T-helper 1 cell treated with Interleukin-12 subunit alpha and Interleukin-12 subunit beta and Interleukin-4 antibody, amounts not matched to agents 30 μg/mL and 1 μg/mL, for 36 hours (primary cell): ENCODE measurements at regions not wholly inside any gene's neighbourhood (a gene's known extent, or its start where the extent isn't known, plus 50 kb on each side); places are given as distances from the start of the nearest gene placed in this dataset.

Experiments used
- H3K27ac Mint-ChIP-seq: one replicate; pipeline ENCODE4 v1.8.0; 2021; ENCODE audit warnings: mild to moderate bottlenecking, mixed read lengths
- H3K27me3 Mint-ChIP-seq: one replicate; pipeline ENCODE4 v1.8.0; 2021; ENCODE audit warnings: low read depth, mixed read lengths
- H3K36me3 Mint-ChIP-seq: one replicate; pipeline ENCODE4 v1.8.0; 2021; ENCODE audit warnings: low read depth, mixed read lengths
- H3K4me1 Mint-ChIP-seq: one replicate; pipeline ENCODE4 v1.8.0; 2021; ENCODE audit warnings: low read depth, mixed read lengths
- H3K4me3 Mint-ChIP-seq: one replicate; pipeline ENCODE4 v1.8.0; 2021; ENCODE audit warnings: mild to moderate bottlenecking, moderate library complexity, mixed read lengths
- H3K9me3 Mint-ChIP-seq: one replicate; pipeline ENCODE4 v1.8.0; 2021; ENCODE audit warnings: mixed read lengths

- peaks cover 29% of the 10 kb centered on the region for H3K4me1 Mint-ChIP-seq
Measured at GRCh38 chr1:98049370-98050135, 128.7 kb upstream of the DPYD start.

GRCh38 chr1:98048751-98049325 is 128.0 kb upstream of the DPYD start:
- Mint-ChIP-seq H3K27ac (no peak overlapping the region), H3K36me3 (no peaks in the 10 kb centered on the region), H3K9me3 (no peaks in the 10 kb centered on the region), H3K4me1 (peaks cover 31% of the 10 kb centered on the region), H3K27me3 (peaks cover 89% of the 10 kb centered on the region), H3K4me3 (no peak overlapping the region)

More at GRCh38 chr1:98049370-98050135, 128.7 kb upstream of the DPYD start:
- H3K4me3 Mint-ChIP-seq: no peak overlapping the region
- H3K27me3 Mint-ChIP-seq: peaks cover 89% of the 10 kb centered on the region
- H3K9me3 Mint-ChIP-seq: no peaks in the 10 kb centered on the region
- H3K27ac Mint-ChIP-seq: no peak overlapping the region
- H3K36me3 Mint-ChIP-seq: no peaks in the 10 kb centered on the region

GRCh38 chr1:98048244-98048643 is 127.4 kb upstream of the DPYD start:
- H3K36me3 Mint-ChIP-seq: no peaks in the 10 kb centered on the region
- no peaks in the 10 kb centered on the region for H3K9me3 Mint-ChIP-seq
- H3K4me3 Mint-ChIP-seq: peak overlapping the region; percentile 10
- H3K27me3 Mint-ChIP-seq: peaks cover 90% of the 10 kb centered on the region
- peak overlapping the region; percentile 5 for H3K27ac Mint-ChIP-seq
- H3K4me1 Mint-ChIP-seq: peaks cover 31% of the 10 kb centered on the region

GRCh38 chr1:98047171-98047570 is 126.3 kb upstream of the DPYD start:
- no peak overlapping the region for H3K27ac Mint-ChIP-seq
- peaks cover 26% of the 10 kb centered on the region for H3K4me1 Mint-ChIP-seq
- peaks cover 1% of the 10 kb centered on the region for H3K36me3 Mint-ChIP-seq
- H3K27me3 Mint-ChIP-seq: peaks cover 89% of the 10 kb centered on the region
- no peaks in the 10 kb centered on the region for H3K9me3 Mint-ChIP-seq
- no peak overlapping the region for H3K4me3 Mint-ChIP-seq

GRCh38 chr1:98045767-98046641 is 125.2 kb upstream of the DPYD start:
- Mint-ChIP-seq H3K27me3 (peaks cover 78% of the 10 kb centered on the region), H3K36me3 (peaks cover 1% of the 10 kb centered on the region), H3K27ac (no peak overlapping the region), H3K4me1 (peaks cover 26% of the 10 kb centered on the region), H3K9me3 (no peaks in the 10 kb centered on the region), H3K4me3 (peak overlapping the region; percentile 70)

- peaks cover 78% of the 10 kb centered on the region for H3K27me3 Mint-ChIP-seq
- H3K27ac Mint-ChIP-seq: no peak overlapping the region
- H3K36me3 Mint-ChIP-seq: peaks cover 1% of the 10 kb centered on the region
- H3K4me1 Mint-ChIP-seq: peaks cover 26% of the 10 kb centered on the region
- no peaks in the 10 kb centered on the region for H3K9me3 Mint-ChIP-seq
- peak overlapping the region; percentile 70 for H3K4me3 Mint-ChIP-seq
Measured at GRCh38 chr1:98045211-98045766, 124.5 kb upstream of the DPYD start.

GRCh38 chr1:98044766-98045165 is 123.9 kb upstream of the DPYD start:
- no peak overlapping the region for H3K27ac Mint-ChIP-seq
- peaks cover 1% of the 10 kb centered on the region for H3K36me3 Mint-ChIP-seq
- peaks cover 26% of the 10 kb centered on the region for H3K4me1 Mint-ChIP-seq
- H3K9me3 Mint-ChIP-seq: no peaks in the 10 kb centered on the region
- peak overlapping the region; percentile 63 for H3K4me3 Mint-ChIP-seq
- peaks cover 74% of the 10 kb centered on the region for H3K27me3 Mint-ChIP-seq

- H3K27me3 Mint-ChIP-seq: peaks cover 68% of the 10 kb centered on the region
- peaks cover 1% of the 10 kb centered on the region for H3K36me3 Mint-ChIP-seq
- no peaks in the 10 kb centered on the region for H3K9me3 Mint-ChIP-seq
- H3K4me1 Mint-ChIP-seq: peaks cover 20% of the 10 kb centered on the region
- no peak overlapping the region for H3K27ac Mint-ChIP-seq
- peak overlapping the region; percentile 46 for H3K4me3 Mint-ChIP-seq
Measured at GRCh38 chr1:98044071-98044697, 123.3 kb upstream of the DPYD start.

- Mint-ChIP-seq H3K27me3 (peaks cover 24% of the 10 kb centered on the region), H3K4me1 (no peaks in the 10 kb centered on the region), H3K27ac (no peak overlapping the region)
Measured at GRCh38 chr1:98035602-98036002, 114.8 kb upstream of the DPYD start.

GRCh38 chr1:98034505-98034904 is 113.7 kb upstream of the DPYD start:
- no peaks in the 10 kb centered on the region for H3K9me3 Mint-ChIP-seq
- H3K4me1 Mint-ChIP-seq: no peaks in the 10 kb centered on the region
- no peak overlapping the region for H3K4me3 Mint-ChIP-seq
- peaks cover 20% of the 10 kb centered on the region for H3K27me3 Mint-ChIP-seq
- H3K36me3 Mint-ChIP-seq: no peaks in the 10 kb centered on the region
- H3K27ac Mint-ChIP-seq: no peak overlapping the region

More at GRCh38 chr1:98035602-98036002, 114.8 kb upstream of the DPYD start:
- no peak overlapping the region for H3K4me3 Mint-ChIP-seq
- no peaks in the 10 kb centered on the region for H3K9me3 Mint-ChIP-seq
- no peaks in the 10 kb centered on the region for H3K36me3 Mint-ChIP-seq

GRCh38 chr1:98032958-98033357 is 112.1 kb upstream of the DPYD start:
- H3K9me3 Mint-ChIP-seq: no peaks in the 10 kb centered on the region
- no peaks in the 10 kb centered on the region for H3K4me1 Mint-ChIP-seq
- no peak overlapping the region for H3K27ac Mint-ChIP-seq
- H3K4me3 Mint-ChIP-seq: no peak overlapping the region
- peaks cover 12% of the 10 kb centered on the region for H3K27me3 Mint-ChIP-seq
- no peaks in the 10 kb centered on the region for H3K36me3 Mint-ChIP-seq

GRCh38 chr1:98030976-98031375 is 110.1 kb upstream of the DPYD start:
- H3K27ac Mint-ChIP-seq: no peak overlapping the region

GRCh38 chr1:98030483-98030882 is 109.6 kb upstream of the DPYD start:
- peaks cover 11% of the 10 kb centered on the region for H3K27me3 Mint-ChIP-seq
- no peak overlapping the region for H3K27ac Mint-ChIP-seq
- no peaks in the 10 kb centered on the region for H3K9me3 Mint-ChIP-seq
- H3K4me1 Mint-ChIP-seq: no peaks in the 10 kb centered on the region
- H3K4me3 Mint-ChIP-seq: no peak overlapping the region
- no peaks in the 10 kb centered on the region for H3K36me3 Mint-ChIP-seq

More at GRCh38 chr1:98030976-98031375, 110.1 kb upstream of the DPYD start:
- Mint-ChIP-seq H3K4me3 (no peak overlapping the region), H3K4me1 (no peaks in the 10 kb centered on the region), H3K27me3 (peaks cover 11% of the 10 kb centered on the region), H3K36me3 (no peaks in the 10 kb centered on the region), H3K9me3 (no peaks in the 10 kb centered on the region)

- Mint-ChIP-seq H3K27me3 (peaks cover 6% of the 10 kb centered on the region), H3K36me3 (no peaks in the 10 kb centered on the region), H3K9me3 (no peaks in the 10 kb centered on the region), H3K4me3 (no peak overlapping the region), H3K4me1 (no peaks in the 10 kb centered on the region), H3K27ac (no peak overlapping the region)
Measured at GRCh38 chr1:98028800-98029199, 108.0 kb upstream of the DPYD start.
